DMS 273 (cell line): ENCODE measurements at regions not wholly inside any gene's neighbourhood (a gene's known extent, or its start where the extent isn't known, plus 50 kb on each side); places are given as distances from the start of the nearest gene placed in this dataset.

ENCODE experiments used
- DNase-seq: peaks from one replicate; lab custom pipeline; 2025; ENCODE audit not compliant: unreplicated experiment; lab: John Stamatoyannopoulos, UW

DNA sequence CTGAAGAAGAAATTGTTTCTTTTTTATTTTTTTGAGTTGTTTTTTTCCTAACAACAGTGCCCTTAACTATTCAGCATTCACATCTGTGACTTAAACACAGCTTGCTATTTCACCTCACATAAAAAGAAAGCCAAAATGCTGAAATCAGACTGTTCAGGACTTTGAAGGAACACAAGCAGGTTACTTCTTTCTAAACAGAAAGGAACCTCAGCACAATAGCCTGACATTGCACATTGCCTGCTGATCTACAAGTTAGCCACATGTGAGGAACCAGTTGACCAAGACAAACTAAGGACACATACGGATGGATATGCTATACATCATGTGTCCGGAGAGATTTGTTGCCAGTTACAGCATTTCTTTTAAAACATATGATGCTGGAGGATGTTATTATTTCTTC lies 331.1 kb downstream of the FSIP2 start:
- DNase-seq, result no peak

DNA sequence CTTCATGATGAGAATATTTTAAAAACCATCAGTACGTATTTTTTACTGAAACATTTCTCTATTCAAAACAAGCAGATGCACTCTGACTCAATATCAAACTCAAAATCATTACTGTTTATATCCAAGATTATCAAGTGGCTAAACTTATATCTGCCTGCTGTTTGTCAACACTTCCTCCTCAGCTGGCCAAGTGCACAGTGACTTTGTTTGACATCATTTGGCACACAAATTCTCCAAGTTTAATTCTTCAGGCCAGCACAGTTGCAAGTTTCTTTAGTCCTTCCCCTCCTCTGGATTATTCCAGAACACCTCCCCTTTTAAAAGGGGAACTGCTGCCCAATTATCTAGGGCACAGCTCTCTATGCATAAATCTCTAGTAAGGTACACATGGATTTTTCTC lies 346.6 kb downstream of the FSIP2 start:
- DNase-seq, result no peak

DNA sequence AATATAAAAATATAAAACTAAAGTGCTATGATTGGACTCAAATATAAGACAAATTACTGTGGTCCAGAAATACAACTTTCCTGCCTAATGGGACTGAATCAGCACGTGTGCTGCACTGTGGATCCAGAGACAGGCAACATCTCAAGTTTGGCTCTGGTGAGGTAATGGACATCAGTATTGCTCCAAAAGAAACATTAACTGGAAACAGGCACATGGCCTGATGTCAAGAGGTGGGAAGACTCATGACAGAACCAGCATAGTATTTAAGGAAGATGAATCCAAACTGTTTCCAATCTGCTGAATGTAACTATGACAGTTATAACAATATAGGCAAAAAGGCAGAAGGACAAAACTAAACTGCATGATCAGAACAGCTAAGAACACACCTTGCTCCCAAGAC lies 354.6 kb downstream of the FSIP2 start:
- no peak for DNase-seq

DNA sequence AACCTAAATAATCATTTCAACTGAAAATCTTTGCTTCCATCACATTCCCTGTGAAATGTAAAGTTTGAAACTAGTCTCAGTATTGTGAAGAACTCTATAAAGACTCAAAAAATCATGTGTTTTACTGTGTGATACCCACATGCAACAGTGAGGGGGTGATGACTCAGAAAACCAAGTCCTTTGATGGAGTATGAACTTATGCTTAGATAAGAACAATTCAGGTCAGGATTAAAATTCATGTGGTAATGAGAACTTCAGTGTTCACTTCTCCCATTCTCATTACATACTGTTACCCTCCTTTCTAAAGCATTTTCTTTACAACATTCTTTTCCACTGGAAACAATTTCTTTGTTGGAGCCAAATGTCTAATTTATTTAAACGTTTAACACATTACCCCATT lies 360.2 kb downstream of the FSIP2 start:
- DNase-seq, result no peak

DNA sequence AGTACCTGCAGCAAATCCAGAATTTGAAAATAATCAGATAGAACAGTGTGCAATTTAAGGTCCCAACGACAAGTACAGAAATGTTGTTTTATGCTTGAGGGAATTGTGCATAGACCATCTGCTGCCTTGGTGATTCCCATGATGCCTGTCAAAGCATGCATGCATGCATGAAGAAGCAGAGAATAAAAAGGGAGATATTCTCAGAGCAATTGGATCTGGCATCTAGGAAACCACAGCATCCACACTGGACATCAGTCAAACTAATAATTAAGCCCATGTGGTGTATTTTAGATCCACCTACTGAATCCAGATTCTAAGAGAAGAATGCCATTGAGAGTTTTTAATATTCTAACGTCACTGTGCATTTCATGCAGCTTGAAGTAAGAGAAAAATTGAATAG lies 361.2 kb downstream of the FSIP2 start:
- DNase-seq, result peak; percentile 28

DNA sequence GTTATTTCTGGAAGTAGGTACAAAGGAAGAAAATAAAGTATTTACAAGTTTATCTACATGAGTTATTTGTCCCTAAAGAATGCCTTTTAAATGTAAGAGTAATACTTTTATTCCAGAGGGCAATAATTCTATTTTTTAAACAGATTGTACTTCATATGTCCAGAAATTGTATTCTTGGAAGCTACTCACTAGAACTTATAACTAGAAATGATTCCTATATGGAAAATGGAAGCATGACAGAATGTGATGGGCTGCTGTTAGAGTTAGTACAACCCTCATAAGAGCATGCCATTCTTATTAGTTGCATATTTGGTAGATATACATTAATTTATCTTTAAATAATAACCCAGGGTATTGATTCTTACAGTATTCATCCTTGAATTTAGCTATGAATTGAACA lies 362.0 kb downstream of the FSIP2 start:
- DNase-seq, result no peak

DNA sequence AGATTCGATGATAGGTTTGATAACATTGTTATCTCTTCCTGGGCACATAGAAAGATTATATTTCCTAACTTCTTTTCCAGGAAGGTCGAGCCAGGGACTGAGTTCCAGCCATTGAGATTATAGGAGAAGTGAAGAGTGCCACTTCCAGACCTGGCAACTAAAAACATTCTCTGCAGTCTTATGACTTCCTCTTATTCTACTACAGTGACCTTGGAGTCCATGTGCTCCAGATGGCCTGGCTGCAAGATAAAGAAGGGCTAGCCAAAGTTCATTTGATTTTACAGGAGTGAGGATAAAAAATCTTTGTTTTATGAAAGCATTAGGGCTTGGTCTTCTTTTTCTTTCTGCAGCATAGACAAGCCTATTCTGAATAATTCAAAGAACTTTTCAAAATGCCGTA lies 363.0 kb downstream of the FSIP2 start:
- peak; percentile 1 for DNase-seq

DNA sequence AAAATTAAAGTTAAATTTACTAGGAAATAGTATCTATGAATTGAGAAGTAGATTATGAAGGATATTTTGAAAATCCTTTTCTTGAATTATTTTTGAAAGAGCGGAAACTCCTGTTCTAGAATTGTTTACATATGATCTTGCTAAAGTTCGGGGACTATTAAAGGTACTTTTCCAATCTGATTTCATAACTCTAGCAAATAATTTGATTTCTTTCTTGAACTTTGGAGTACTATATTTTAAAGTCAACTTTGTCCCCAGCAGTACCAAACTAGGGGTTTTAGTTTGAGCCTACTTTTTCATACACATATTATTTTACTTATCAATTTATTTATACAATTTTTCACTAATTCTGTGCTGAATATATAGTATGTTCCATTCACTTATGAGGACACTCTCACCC lies 364.7 kb downstream of the FSIP2 start:
- DNase-seq, result no peak

DNA sequence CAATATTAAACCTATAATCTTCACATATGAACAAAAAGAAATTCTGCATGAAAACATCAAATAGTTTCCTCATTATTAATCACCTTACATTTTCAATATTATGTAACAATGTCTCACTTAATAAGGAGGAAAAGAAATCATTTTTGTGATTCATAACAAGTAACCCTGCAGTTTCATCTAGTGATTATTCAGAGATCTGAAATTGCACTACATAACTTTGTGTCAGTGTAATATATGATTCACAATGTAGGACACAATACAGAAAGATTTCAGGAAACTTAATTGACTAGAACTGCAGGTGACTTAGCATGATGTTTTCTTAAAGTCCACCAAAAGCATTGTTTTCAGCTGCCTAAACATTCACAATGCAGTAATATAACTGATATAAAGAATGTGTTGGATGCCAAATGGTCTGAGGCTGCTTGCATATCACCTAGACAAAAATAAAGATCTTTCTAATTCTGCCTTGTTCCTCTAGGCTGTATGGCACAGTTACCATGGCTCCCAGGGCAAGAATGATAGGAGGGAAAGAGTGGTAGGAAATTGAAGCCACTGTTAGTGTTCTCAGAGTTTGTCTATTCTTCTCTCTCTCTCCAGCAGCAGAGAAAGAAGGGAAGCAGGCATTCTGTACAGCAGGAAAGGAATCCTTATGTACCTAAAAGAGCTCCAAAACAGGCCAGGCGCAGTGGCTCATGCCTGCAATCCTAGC lies 366.6 kb downstream of the FSIP2 start:
- DNase-seq, result no peak

DNA sequence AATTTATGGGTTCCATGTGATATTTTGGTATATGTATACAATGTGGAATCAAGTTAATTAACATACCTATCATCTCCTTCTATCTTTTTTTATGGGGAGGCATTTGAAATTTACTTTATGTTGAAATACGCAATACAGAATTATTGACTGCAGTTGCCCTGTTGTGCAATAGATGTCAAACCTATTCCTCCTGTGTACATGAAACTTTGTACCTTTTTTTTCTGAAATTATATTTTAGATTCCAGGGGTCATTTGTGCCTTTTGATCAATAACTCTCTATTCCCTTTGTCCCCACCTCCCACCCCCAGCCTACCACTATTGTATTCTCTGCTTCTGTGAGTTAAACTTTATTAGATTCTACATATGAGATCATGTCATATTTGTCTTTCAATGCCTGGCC lies 369.9 kb downstream of the FSIP2 start:
- DNase-seq, result no peak

DNA sequence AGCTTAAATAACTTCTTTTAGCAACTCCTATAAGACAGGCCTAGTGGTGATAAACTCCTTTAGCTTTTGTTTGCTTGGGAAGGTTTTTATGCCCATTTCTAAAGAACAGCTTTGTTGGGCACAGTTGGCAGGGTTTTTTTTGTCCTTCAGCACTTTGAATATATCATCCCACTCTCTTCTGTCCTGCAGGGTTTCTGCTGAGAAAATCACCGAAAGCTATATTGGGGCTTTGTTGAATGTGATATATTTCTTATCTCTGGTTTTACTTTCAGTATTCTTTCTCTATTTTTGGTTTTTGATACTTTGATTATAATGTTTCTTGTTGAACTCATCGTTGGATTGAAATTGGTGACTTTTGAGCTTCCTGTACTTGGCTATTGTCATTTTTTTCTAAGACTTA lies 372.8 kb upstream of the ZC3H15 start:
- no peak for DNase-seq

DNA sequence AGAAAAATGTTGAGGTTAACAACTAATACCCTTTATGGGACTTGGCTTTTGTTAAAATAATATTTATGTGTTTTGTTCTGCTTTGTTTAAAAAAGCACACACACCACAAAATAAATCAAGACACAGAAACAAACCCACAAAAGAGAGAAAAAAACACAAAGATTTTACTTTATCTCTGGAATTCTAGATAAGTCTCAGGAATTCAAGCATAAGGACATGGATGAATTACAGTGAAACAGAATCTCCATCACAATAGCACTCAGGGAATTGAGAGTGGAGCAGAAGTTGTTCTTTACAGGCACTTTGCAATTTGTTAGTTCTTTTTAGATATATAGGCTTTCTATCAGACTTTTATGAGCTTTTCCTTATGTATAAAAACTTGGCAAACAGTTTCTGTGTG lies 360.9 kb upstream of the ZC3H15 start:
- DNase-seq, result no peak

DNA sequence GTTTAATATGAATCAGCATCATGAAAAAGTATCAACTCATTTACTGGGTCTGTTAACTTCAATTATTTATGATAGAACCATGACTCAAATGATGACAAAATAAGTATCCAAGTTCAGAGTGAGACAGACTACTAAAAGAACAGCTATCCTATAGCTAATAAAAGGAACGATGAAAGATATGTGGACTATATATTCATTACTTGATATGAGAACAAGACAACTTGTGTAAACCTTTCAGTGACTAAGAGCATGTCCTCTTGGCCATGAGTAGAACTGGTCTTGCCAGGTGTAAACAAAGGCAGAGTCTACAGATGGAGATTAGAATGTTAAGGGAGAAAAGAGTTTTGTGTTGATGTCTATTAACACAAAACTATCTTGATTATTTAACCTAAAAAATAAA lies 360.4 kb upstream of the ZC3H15 start:
- no peak for DNase-seq

DNA sequence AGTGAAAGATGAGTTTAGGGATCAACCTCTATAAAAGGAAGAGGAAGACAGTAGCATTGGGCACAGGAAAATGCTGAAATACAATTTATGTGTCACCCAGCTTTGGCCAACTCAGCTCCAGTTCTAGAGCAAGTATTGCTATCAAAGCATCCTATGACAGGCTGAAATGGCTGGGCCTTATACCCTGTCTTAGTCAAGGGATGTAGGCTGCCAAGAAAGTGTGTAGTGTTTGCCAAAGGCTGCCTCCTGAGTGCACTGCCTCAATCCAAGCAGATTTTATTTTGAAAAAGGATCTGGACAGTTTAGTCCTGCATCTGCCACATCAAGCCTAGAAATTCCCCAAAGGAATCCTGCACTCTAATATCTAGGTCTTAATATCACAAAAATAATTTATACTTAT lies 359.9 kb upstream of the ZC3H15 start:
- DNase-seq, result peak; percentile 13

DNA sequence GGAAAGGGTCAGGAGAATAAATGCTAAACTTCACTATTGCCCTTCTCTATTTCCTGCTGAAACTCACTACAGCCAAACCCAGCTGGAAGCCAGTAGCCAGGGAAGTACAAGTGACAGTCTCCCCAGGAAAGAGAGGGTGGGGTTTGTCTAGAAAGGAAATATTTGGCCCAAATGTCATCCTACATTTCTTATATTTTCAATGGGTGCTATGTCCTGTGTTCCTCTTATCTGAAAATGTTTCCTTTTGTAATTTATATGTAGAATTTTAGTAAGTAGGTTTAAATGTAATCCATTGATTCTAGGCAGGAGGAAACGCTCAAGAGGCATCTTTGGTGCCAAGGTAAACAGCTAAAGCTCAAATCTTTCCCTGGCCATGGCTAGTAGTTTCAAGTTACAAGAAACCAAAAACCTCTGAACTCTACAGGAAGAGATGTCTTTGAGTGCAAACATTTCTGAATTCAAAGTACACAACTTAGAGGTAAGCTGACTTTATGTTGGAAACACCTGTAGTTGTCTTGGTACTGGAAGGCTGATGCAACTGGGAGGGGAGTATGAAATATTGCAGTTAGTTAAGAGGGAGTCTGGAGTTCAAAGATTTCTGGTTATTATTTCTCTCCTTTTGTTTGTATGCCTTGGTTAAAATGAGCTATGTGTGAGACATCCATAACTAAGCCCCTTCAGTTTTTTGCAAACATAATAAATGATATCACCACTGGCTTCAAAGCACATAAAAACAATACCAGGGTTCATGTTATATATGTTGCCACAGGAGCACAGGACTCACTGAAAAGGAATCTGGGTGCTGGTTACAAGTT lies 356.1 kb upstream of the ZC3H15 start:
- DNase-seq, result peak; percentile 11

DNA sequence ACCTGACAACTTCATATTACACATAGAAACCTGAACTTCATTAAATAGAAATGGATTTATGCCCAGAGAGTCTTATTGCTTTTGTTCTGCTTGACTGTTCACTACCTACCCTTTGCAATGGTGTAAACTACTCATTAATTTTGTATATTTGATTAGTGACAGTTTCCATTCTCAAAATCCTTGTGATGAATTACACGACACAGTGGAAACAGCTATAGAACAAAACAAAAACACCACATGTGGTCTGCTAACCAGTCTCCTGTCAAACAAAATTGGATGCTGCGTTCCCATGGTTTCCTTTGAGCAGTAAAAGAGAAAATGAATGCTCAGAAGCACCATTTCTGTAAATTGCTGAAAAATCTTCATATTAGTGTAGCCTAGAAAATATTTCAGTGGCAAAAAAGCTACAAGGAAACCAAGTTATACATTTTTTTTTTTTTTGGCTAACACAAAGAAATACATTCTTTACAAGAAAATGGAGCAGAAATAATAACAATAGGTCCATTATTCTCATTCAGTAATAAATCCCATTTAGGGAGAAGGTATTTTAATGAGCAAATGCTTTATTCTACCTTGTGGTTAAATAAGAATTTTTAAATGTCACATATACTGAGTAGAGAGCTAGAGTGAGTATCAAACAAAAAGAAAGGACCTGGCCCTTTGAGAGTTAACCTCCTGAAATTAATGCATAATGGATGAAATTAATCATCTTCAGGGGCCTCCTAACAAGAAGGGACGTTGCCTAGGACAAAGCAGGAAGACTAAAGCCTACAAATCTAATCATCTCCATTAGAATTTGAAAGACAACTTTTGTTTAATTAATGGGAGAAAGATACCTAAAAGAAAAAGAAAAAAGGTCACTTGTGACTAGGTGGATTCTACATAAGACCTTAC lies 355.1 kb upstream of the ZC3H15 start:
- DNase-seq, result no peak

DNA sequence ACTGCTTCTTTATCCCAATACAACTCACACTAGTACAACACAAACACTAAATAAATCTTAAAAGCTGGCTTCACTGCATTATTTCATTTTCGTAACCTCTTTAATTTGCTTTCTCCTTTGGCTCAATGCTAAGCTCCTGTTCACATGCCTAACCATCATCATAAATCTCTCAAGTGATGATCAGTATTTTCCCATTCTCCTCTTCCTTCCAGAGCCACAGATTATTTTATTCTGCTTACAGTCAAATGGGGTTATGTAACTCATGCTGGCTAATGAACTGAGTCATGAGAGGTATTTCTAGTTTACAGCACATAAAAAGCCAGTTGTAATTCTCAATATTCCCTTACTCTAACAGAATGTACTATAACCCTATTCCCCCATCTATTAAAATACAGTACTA lies 350.4 kb upstream of the ZC3H15 start:
- no peak for DNase-seq

DNA sequence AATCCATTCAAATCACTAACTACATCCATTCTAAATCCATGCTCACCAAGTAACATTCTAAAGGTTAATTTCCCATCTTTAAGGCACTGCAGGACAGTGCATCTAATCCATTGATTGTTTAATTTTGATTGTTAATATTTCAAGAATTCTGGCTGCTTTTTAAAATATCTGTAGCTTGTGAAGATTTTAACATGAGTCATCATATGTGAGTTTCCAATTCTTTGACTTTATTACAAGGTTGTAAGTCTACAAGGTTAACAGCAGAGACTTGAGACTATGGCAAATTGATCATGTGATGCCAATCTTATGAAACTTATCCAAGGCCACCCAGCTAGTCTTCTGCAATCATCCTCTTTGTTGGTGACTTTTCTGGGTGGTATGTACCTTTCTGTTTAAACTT lies 349.2 kb upstream of the ZC3H15 start:
- no peak for DNase-seq

DNA sequence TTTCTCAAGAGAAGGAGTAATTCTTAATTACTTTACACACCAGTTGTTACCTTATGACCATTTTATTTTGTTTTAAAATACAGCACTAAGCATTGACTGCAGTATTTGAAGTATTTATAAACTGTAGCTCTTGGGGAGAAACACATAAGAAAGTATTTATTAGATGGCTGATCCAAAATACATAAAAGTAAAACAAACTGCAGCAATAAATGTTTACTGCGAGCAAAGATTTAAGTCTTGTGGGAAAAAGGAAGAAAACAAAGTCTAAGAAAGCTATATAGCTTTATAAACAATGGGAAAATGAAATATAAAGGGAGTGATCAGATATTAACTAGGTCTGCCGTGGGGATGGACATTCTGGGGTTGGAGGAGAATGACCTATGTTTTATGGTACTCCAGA lies 347.2 kb upstream of the ZC3H15 start:
- no peak for DNase-seq

DNA sequence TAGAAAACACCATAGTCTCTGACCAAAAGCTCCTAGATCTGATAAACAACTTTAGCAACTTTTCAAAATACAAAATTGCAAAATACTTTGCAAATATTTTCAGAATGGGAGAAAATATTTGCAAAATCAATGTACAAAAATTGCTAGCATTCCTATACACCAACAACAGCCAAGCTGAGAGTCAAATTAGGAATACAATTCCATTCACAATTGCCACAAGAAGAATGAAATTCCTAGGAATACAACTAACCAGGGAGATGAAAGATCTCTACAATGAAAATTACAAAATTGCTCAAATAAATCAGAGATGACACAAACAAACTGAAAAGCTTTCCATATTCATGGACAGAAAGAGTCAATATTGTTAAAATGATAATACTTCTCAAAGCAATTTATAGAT lies 327.0 kb upstream of the ZC3H15 start:
- DNase-seq, result no peak

DNA sequence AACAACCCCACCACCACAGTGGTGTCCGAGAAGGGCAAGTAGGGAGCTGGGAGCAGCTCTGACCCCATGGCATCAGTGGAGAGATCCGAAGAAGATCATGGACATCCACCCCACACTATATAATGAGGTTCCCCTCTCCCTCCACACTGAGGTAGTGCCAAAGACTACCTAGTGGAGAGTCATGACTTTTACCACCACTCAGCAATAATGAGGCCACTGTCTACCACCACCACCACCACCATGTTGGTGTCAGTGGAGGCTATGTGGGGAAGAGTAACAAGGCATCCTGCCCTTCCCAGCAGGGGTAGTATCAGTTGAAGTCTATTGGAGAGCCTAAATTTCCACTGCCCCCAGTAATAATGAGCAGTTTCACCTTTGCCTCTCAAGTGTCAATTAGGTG lies 321.7 kb upstream of the ZC3H15 start:
- no peak for DNase-seq

DNA sequence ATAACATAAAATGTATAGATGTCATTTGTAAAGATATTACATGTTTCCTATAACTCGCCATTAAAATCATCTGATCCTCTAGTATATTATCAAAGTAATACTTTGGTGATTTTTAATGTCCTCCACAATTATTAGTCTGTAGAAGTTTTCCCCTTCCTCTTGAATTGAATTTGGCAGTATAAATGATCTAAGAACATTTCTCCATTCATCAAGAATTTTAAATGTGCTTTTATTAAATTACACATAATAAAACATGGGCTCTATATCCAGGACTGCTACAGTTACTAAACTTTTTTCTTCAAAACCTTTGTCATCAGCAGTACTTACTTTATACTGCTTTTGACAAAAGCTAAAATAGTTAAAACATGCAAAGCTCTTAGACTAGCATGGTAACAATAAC lies 315.4 kb upstream of the ZC3H15 start:
- no peak for DNase-seq
